Glomerular endothelial cell (primary cell): ENCODE measurements at regions not wholly inside any gene's neighbourhood (a gene's known extent, or its start where the extent isn't known, plus 50 kb on each side); places are given as distances from the start of the nearest gene placed in this dataset.

ENCODE experiments used
- DNase-seq: peaks from one replicate; pipeline ENCODE4 v3.0.0-alpha.2; 2011; ENCODE audit warnings: low read depth, low spot score; ENCODE audit errors: extremely low read depth

DNA sequence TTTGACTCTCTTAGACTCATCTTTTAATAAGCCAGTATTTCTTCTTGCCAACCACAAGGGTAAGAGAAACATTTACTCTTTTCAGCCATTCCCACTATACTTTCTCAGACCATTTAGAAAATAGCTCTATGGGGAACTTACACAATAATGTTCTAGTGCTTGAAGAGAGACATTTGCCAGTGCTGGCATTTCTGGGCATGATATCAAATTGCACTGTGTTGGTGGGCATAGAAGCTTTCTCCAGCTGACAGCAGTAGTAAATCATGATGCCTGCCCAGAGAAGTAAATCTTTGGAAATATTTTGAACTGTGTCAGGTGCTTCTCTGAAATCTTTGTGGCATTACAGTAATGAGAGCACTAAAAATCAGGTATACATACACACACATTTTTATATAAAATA is 346.6 kb downstream of the CBLN2 start:
- no peak for DNase-seq

DNA sequence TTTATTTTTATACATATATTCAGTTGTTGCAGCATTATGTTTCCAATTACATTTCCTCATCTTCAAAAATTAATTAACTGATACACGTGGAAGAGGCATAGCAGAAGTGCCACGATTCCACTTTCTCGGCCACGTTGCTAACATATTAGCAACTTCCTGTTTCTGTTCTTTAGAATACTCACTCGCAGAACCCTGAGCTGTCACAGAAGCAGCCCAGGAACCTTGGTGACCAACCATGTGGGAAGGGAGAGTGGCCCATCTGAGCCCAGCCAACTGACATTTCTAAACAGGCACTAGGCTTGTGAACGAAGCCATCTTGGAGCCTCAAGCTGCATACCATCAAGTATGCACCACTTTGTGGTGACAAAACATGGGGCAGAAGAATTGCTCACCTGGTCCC is 350.1 kb downstream of the CBLN2 start:
- no peak for DNase-seq

DNA sequence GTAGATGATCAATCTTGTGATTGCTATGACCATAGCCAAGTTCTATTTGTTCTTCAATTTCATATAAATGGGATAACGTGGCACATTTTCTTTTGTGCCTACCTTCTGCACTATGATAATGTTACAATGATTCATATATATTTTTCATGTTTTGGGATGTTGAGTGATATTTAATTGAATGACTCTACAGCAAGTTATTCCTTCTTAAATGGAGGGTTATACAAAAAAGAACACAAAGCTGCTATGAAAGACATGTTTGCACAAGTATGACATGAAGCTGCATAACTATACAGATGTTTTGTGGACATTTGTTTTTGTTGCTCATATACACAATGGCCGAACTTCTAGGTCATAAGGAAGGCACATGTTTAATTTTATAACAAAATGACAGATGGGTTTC is 356.2 kb downstream of the CBLN2 start:
- DNase-seq, result no peak

- DNase-seq, result no peak
These were observed 362.8 kb downstream of the CBLN2 start for GRCh38 chr18:72181241-72181764.

DNA sequence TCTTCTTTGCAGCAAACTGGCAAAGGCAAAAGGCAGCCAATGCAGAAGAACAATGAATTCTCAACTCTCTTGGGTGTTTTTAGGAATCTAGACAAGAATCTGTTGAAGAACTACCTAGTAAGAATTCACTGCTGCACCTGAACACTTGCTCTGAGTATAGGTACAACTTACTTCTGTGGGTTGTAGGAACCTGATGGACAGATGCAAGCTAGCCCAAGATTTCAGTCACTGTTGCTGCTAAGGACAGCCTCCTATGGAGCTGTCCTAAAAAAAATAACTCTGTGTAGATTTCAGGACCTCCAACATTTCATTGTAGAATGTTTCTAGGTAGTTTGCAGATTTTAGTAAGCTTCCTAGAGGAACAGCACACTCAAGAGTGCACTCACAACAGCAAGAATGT is 363.5 kb downstream of the CBLN2 start:
- no peak for DNase-seq

DNA sequence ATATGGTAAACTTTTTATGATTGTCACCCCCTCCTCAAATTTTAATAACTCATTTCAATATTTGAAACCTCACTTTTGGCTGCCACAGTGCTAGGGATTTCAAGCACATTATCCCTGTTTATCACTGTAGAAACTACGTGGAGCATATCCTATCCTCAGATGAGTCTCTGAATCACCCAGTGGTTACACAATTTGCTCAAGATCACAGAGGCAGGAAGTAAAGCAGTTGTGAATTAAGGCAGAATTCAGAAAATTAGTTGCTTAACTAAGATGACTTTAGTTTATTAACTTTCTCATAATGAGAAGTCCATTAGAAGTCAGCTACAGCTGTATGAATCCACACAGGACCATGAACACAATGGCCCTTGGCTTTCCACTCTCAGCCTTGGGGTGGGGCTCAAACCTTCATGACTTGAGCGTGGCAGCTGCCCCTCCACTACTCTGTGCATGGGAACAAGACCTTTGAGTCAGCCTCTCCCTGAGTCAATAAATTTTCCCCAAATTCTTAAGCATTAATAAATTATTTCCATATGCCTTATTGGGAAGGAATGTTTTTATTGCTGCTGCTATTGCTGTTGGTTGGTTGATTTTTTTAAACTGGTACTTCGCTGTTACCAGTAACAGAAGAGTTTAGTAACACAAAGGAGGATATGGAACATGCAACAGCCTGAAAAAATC is 369.0 kb downstream of the CBLN2 start:
- no peak for DNase-seq

GRCh38 chr18:72171596-72171995 is 372.5 kb downstream of the CBLN2 start:
- DNase-seq, result no peak

DNA sequence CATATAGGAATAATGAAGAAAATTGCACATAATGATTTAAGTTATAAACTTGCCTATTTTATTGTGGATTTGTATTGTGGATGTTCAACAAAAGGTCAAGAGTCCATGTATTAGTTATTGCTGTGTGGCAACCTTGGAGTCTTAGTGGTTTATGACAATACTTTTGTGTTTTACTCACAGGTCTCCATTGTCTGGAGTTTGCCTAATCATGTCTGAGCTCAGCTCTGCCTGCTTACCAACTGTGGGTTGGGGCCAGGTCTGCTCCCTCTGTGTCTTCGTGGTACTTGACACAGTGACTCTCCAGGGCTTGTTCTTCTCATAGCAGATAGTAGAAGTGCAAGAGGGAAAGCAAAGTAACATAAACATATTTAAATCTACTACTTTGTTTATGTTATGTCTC is 382.5 kb downstream of the CBLN2 start:
- no peak for DNase-seq

GRCh38 chr18:72160510-72161445 is 383.4 kb downstream of the CBLN2 start:
- no peak for DNase-seq

DNA sequence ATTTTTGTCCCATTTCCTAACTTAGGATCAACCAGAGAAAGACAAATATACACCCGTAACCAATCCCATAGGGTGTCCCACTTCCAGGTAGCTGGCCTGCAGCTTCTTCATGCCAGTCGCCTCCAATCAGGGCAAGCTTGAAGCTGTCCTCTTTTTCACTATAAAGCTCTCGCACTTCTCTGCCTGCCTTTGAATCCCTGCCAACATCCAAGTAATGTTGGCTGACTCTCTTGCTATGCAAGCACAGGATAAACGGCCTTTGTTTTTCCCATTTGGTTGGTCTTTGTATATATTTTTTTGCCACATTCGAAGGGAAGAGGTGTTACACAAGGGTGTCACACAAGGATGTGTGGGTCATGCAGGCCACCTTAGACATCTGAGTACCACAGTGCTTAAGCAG is 388.8 kb downstream of the CBLN2 start:
- DNase-seq, result no peak

GRCh38 chr18:72154926-72155325 is 389.2 kb downstream of the CBLN2 start:
- no peak for DNase-seq

DNA sequence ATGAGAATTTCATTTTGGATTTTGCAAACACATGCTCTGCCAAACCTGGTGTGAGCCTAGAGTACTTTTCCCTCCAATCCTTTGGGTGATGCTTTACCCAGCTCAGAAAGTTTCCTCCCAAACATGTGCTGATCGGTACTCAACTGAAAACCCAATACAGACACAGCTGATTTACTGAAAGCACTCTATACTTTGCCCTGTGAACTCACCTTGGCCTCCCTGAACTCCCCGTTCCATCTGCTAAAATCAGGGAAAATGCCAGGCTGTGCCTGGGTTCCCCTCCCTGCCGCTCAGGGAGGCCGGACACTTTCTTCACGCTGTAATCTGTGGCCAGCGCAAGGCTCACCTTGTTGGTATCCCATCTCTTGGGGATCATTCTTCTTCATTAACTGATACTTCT is 391.2 kb downstream of the CBLN2 start:
- DNase-seq, result no peak

- DNase-seq, result no peak
These were observed 396.3 kb downstream of the CBLN2 start for GRCh38 chr18:72147830-72148229.

DNA sequence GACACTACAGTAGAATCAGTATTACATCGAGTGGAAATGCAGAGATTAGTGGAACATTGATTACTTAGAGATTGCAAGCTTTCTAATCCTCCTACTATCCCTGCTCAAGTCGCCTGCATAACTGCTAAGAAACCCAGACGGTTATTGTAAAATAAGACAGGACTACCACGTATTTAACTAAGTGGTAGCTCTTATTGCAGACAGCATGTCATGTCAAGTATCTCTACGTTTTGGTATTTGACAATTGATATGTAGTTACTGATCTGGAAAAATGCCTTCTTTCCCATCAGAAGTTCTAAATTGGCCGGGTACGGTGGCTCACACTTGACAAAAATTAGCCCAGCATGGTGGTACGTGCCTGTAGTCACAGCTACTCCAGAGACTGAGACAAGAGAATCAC is 404.1 kb downstream of the CBLN2 start:
- DNase-seq, result no peak

- no peak for DNase-seq
These were observed 415.5 kb downstream of the CBLN2 start for GRCh38 chr18:72128649-72129048.

DNA sequence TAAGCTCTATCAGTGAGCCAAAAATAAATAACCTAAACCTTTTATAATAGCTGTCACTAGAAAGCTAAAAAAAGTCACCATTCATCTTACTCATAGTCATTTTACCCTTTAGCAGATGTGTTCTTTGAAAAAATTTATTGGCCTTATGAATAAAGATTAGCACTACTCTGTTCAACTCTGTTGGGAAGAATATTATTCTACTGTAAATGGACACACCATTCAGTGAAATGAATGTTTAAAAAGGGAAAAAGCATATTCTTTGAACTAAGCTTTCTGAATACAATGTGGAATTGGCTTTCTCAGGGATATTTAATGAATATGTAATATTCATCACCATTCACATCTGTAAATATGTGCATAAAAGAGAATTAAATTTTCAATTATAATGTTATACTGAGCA is 422.0 kb downstream of the CBLN2 start:
- no peak for DNase-seq

DNA sequence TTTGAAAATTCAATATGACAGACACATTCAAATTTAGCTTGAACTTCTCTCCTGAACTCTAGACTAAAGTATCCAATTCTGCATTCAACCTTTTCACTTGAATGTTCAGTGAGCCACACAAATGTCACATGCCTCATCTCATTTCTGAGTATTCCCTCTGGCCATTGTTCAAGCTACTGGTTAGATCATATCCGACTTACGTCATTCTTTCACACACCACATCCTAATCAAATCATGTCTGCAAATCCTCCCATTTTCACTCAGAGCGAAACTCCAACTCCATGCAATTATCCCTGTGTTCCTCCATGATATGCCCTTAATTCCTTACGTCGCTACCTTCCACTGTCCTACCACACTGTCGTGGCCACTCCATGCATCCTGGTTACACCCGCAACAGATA is 425.1 kb downstream of the CBLN2 start:
- no peak for DNase-seq

- no peak for DNase-seq
These were observed 429.1 kb downstream of the CBLN2 start for GRCh38 chr18:72114801-72115594.

GRCh38 chr18:72107647-72108383 is 436.3 kb downstream of the CBLN2 start:
- no peak for DNase-seq

DNA sequence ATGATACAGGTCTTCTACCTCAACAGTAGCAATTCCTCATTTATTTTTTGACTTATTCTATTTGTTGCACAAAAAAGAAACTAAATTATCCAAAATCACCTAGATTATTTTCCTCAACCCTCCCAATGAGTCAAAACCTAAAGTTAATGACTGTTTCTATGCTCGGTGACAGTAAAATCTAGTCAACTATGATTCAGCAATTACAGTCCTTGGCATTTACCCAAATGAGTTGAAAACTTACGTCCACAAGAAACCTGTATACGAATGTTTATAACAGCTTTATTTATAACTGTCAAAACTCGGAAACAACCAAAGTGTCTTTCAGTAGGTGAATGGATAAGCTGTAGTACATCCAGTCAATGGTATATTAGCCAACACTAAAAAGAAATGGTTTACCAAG is 439.3 kb downstream of the CBLN2 start:
- no peak for DNase-seq

GRCh38 chr18:72102412-72102811 is 441.7 kb downstream of the CBLN2 start:
- DNase-seq, result no peak
